HFF-Myc (cell line): ENCODE measurements at regions not wholly inside any gene's neighbourhood (a gene's known extent, or its start where the extent isn't known, plus 50 kb on each side); places are given as distances from the start of the nearest gene placed in this dataset.

Experiments
- DNase-seq: peaks from one replicate; pipeline ENCODE4 v3.0.0-alpha.2; 2011; ENCODE audit warnings: low read depth; ENCODE audit errors: extremely low read depth
- H3K4me3 ChIP-seq: replicated peaks from 2 replicates; pipeline ENCODE4 v1.5.1; 2011; ENCODE audit warnings: low read depth, mild to moderate bottlenecking, control low read depth, low read length
- TF ChIP-seq, protein P1 (sequence below): IDR thresholded peaks from 2 replicates; pipeline ENCODE4 v1.5.1; 2012; ENCODE audit warnings: mild to moderate bottlenecking, low read depth, low read length, control low read depth; ENCODE audit errors: missing control alignments

DNA sequence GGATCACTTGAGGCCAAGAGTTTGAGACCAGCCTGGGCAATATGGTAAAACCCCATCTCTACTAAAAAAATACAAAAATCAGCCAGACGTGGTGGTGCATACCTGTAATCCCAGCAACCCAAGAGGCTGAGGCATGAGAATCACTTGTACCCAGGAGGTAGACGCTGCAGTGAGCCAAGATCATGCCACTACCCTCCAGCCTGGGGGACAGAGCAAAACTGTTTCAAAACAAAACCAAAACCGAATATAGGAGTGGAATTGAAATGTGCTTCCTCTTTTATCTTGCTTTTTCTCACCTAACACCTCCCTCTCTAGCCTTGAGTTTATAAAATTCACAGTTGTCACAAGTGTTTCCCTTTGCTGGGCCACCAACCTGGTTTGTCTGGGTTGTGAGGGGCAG, 181.9 kb downstream of the PAH start:
- no peak overlapping the region for H3K4me3 ChIP-seq
- no peak for DNase-seq
- TF ChIP-seq, protein P1, sequence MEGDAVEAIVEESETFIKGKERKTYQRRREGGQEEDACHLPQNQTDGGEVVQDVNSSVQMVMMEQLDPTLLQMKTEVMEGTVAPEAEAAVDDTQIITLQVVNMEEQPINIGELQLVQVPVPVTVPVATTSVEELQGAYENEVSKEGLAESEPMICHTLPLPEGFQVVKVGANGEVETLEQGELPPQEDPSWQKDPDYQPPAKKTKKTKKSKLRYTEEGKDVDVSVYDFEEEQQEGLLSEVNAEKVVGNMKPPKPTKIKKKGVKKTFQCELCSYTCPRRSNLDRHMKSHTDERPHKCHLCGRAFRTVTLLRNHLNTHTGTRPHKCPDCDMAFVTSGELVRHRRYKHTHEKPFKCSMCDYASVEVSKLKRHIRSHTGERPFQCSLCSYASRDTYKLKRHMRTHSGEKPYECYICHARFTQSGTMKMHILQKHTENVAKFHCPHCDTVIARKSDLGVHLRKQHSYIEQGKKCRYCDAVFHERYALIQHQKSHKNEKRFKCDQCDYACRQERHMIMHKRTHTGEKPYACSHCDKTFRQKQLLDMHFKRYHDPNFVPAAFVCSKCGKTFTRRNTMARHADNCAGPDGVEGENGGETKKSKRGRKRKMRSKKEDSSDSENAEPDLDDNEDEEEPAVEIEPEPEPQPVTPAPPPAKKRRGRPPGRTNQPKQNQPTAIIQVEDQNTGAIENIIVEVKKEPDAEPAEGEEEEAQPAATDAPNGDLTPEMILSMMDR: no peak

DNA sequence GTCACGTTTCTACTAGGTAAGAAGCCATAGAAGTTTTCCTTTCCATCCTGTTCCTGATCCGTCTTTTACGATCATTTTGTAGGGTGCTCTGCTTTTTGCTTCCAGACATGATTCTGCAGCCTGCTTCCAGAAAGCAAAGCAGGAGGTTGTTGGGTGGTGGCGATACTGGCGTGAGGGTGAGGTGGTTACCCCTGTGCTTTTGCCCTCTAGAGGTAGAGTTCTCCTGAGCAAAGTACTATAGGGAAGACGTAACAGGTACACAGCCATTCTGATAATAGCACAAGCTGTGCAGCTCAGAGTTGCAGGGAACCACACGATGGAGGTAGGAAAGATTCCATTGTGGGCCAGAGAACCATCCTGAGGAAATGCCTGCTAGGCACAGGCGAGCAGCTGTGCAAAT, 186.0 kb downstream of the PAH start:
- TF ChIP-seq, protein P1: no peak
- DNase-seq: no peak
- H3K4me3 ChIP-seq: no peak overlapping the region

DNA sequence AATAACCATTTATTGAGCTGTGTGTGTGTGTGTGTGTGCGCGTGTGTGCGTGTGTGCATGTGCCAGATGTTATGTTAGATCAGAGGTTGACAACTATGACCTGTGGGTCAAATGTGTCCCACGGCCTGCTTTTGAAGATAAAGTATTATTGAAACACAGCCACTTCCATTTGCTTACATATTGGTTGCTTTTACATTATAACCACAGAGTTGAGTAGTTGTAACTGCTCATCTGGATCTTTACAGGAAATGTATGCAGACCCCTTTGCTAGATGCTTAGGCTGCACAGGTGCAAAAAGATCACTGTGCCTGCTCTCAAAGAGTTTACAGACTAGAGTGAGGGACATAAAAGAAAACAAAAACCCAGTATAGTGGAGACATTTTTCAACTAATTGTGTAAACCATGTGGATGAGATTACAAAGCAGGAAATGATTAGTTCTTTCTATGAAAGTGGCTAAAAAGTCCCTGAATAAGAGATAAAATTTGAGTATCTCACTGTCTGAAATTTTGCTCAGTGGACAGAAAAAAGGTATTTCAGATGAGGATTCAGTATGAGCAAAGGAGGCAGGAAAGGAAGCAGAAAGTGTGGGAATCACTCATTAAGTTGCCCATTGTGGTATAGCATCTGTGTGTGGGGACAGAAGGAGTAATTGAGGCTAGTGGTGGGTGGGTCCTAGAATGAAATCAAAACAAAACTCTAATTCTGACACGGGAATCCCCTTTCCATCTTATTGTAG, 188.4 kb downstream of the PAH start:
- DNase-seq: no peak
- H3K4me3 ChIP-seq: no peak overlapping the region
- TF ChIP-seq, protein P1: no peak

DNA sequence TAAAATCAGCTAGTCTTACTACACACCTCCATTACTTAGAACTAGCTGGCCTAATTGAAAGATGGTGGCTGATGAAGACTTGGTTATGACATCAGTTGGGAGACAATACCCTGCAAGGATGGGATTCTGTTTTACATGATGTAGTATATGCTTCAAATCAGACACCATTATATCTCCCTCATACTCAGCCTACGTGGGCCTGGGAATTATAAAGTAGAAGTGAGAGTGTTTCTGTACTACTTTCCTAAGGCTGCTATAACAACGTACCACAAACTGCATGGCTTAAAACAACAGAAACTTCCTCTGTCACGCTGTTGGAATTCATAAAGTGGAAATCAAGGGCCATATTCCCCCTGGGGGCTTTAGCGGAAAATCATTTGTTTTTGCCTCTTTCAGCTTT, 190.4 kb downstream of the PAH start:
- H3K4me3 ChIP-seq: no peak overlapping the region
- DNase-seq: no peak
- TF ChIP-seq, protein P1: no peak

DNA sequence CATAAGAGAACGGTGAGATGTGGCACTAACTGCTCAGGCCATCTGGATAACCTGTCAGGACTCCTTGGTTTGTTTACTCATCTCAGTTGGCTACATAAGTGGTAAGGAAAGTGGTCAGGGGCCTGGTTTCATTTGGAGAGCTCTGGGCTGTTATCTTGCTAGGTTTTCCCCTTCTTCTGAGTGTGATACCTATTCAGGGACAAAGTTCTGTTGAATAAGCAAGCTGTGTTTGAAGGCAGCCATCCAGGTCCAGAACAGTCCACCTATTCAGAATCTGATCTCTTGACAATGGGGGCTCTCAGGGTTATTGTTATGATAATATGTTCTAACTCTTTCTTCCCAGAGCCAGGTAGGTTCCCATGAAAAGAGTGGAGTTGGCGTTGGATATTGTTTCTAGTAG, 194.9 kb downstream of the PAH start:
- no peak overlapping the region for H3K4me3 ChIP-seq
- no peak for DNase-seq
- TF ChIP-seq, protein P1: no peak

DNA sequence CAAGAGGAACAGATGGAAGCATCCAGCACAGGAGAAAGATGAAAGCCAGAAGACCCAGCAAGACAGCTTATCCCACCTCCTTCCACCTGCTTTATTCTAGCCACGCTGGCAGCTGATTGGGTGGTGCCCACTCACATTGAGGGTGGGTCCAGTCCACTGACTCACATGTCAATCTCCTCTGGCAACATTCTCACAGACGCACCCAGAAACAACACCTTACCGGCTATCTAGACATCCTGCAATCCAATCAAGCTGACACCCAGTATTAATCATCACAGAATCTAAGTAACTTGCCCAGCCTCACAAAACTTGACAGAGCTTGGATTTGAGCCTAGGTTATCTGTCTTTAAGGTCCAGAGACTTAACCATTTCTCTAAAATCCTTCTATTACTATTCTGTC, 208.9 kb downstream of the PAH start:
- no peak overlapping the region for H3K4me3 ChIP-seq
- DNase-seq: no peak
- TF ChIP-seq, protein P1: no peak
